HFF-Myc (cell line): ENCODE measurements at regions not wholly inside any gene's neighbourhood (a gene's known extent, or its start where the extent isn't known, plus 50 kb on each side); places are given as distances from the start of the nearest gene placed in this dataset.
"Not testable (repeated sequence)": the region's sequence is repeated elsewhere in the genome, so short reads cannot be mapped to it uniquely, and the experiment has no call there.

Source experiments
- DNase-seq: peaks from one replicate; pipeline ENCODE4 v3.0.0-alpha.2; 2011; ENCODE audit warnings: low read depth; ENCODE audit errors: extremely low read depth
- H3K4me3 ChIP-seq: replicated peaks from 2 replicates; pipeline ENCODE4 v1.5.1; 2011; ENCODE audit warnings: low read depth, mild to moderate bottlenecking, control low read depth, low read length
- TF ChIP-seq, protein P1 (sequence below): IDR thresholded peaks from 2 replicates; pipeline ENCODE4 v1.5.1; 2012; ENCODE audit warnings: mild to moderate bottlenecking, low read depth, low read length, control low read depth; ENCODE audit errors: missing control alignments

DNA sequence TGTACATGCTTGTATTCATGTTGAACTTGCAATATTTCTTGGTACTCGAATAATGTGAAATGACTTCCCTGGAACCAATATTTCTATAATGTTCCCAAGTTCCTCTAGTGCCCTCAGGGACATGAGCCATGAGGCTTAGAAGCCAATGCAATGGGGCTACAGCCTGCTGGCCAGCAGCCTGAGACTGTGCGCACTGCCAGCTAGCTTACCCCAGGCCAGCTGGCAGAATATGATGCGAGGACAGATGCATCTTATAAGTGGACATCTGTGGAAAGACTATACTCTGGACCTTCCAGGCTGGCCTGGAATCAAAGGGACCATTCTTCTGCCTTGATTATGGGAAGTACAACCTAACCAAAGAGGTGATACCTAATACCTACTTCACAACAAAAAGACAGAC lies 1862.0 kb upstream of the ACO1 start:
- TF ChIP-seq, protein P1, sequence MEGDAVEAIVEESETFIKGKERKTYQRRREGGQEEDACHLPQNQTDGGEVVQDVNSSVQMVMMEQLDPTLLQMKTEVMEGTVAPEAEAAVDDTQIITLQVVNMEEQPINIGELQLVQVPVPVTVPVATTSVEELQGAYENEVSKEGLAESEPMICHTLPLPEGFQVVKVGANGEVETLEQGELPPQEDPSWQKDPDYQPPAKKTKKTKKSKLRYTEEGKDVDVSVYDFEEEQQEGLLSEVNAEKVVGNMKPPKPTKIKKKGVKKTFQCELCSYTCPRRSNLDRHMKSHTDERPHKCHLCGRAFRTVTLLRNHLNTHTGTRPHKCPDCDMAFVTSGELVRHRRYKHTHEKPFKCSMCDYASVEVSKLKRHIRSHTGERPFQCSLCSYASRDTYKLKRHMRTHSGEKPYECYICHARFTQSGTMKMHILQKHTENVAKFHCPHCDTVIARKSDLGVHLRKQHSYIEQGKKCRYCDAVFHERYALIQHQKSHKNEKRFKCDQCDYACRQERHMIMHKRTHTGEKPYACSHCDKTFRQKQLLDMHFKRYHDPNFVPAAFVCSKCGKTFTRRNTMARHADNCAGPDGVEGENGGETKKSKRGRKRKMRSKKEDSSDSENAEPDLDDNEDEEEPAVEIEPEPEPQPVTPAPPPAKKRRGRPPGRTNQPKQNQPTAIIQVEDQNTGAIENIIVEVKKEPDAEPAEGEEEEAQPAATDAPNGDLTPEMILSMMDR: no peak
- no peak overlapping the region for H3K4me3 ChIP-seq
- DNase-seq: no peak

DNA sequence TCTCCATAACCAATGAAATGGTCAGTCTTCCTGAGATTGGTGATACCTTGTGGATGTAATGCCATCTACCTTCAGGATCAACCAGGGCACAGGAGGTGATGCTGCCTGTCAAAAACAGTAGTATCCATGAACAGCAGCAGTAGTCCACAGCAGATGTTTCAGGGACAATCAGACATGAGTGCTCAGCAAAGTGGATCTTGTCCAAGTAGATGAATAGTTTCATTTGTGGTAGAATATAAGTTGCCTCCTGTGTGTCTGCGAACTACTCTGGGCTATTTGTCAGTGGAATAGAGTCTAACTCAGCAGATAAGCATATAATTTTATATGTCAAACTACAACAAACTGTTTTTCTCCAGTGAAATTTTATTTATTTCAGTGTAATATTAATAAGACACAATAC lies 1860.1 kb upstream of the ACO1 start:
- DNase-seq: no peak
- TF ChIP-seq, protein P1: no peak
- no peak overlapping the region for H3K4me3 ChIP-seq

DNA sequence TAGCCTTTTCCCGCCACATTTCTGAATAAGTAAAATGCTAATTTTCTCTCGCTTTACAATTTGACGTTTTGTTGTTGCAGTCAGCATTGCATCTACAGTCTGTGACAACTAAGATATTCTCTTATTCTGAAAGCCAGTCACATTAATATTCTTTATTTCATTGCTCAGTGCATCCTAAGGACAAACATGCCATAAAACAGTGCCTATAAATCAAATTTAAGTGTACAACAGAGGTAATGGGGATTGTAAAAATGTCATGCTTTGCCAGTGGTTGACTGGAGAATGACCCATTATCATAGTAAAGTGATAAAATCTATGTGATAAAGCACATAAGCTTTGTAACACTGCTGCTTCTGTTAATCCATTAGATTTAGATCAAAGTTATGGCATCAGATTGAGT lies 1850.0 kb upstream of the ACO1 start:
- TF ChIP-seq, protein P1: no peak
- no peak overlapping the region for H3K4me3 ChIP-seq
- DNase-seq: no peak

DNA sequence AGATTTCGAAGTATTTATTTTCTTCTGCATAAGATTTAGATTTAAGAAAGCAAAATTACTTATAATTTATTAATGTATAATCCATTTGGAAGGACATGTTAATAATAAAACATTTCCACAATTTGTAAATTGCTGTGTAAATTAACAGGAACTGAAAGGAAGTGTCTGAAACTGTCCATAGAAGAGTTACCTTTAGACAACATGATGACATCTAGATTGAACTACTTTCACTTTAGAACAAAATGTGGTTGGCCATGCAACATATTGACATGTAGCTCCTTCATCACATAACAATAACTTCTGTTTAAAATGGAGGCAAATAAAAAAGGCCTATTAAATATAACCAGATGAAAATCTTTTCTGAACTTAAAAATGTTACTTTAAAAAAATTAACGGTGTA lies 1849.5 kb upstream of the ACO1 start:
- H3K4me3 ChIP-seq: no peak overlapping the region
- no peak for DNase-seq
- TF ChIP-seq, protein P1: no peak

DNA sequence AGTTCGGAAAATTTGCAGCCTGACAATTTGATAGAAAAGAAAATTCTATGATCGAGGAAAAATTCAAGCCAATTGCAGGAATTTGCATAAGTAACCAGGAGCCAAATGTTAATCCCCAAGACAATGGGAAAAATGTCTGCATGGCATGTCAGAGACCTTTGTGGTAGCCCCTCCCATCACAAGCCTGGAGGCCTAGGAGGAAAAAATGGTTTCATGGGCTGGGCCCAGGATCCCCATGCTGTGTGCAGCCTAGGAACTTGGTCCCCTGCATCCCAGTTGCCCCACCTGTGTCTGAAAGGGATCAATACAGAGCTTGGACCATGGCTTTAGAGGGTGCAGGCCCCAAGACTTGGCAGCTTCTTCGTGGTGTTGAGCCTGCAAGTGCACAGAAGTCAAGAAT lies 1847.9 kb upstream of the ACO1 start:
- TF ChIP-seq, protein P1: no peak
- DNase-seq: no peak

DNA sequence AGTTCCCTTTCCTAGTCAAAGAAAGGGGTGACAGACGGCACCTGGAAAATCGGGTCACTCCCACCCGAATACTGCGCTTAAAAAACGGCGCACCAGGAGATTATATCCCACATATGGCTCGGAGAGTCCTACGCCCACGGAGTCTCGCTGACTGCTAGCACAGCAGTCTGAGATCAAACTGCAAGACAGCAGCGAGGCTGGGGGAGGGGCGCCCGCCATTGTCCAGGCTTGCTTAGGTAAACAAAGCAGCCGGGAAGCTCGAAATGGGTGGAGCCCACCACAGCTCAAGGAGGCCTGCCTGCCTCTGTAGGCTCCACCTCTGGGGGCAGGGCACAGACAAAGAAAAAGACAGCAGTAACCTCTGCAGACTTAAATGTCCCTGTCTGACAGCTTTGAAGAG lies 1844.7 kb upstream of the ACO1 start:
- H3K4me3 ChIP-seq, DNase-seq: not testable (repeated sequence)

More for the DNA sequence above, 1847.9 kb upstream of the ACO1 start:
- H3K4me3 ChIP-seq: no peak overlapping the region

DNA sequence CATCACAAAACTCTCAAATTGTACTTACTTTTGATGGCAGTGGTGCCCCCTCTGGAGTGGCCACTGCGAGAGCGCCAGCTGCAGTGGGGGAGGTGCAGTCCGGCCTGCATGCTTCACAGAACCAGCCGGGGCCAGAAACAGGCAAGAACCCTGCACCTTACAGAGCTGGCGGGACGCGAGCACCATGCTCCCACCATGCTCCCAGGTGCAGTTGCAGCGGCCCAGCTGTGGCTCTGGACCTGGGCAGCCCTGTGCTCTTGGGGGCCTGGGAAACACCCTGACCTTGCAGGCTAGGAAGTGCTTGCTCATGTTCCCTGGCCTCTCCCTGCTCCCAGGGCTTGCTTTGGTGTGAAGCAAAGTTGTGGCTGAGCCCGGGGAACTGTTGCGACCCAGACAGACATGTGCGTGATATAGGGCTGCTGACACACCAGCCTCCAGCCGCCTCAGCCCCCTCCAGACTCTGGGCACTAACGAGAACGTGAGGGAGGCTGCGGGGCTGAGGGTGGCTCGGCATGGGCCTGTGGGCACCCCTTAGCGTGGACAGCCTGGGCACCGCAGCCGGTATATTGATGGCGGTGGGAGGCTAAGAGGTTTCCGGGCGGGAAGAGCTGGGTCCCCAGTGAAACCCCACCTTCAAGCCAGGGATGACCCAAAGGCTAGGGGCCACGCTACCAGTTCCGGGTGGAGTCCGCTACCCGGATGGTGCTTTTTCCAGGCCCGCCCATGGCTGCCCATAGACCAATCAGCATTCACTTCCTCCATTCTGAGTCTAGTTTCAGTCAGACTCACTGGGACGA lies 1809.9 kb upstream of the ACO1 start:
- TF ChIP-seq, protein P1: no peak
- DNase-seq: no peak
- H3K4me3 ChIP-seq: no peak overlapping the region
